Testis (tissue), 2 donors: ENCODE measurements at regions not wholly inside any gene's neighbourhood (a gene's known extent, or its start where the extent isn't known, plus 50 kb on each side); places are given as distances from the start of the nearest gene placed in this dataset.

Experiments used
- DNase-seq: peaks from one replicate; pipeline ENCODE4 v3.0.0-alpha.2; 2019
- H3K27ac ChIP-seq, 2 donors: fragments of 200-600 bp; sonication (generic); one replicate each; pipeline ENCODE4 v1.5.1; 2019
- H3K27me3 ChIP-seq: fragments of 200-600 bp; sonication (generic); one replicate; pipeline ENCODE4 v1.5.1; 2019
- H3K36me3 ChIP-seq: fragments of 200-600 bp; sonication (generic); one replicate; pipeline ENCODE4 v1.5.1; 2017; ENCODE audit warnings: low read depth; ENCODE audit errors: missing control alignments
- H3K4me1 ChIP-seq: fragments of 200-600 bp; sonication (generic); one replicate; pipeline ENCODE4 v1.5.1; 2019
- H3K4me3 ChIP-seq, 2 donors: fragments of 200-600 bp; sonication (generic); one replicate each; pipeline ENCODE4 v1.5.1; 2017 to 2019
- H3K9me3 ChIP-seq: fragments of 200-600 bp; sonication (generic); one replicate; pipeline ENCODE4 v1.5.1; 2017
- CTCF ChIP-seq, 3 experiments: fragments of 450-650 bp in 2 of 3; fragments of 200-600 bp in 1 of 3; sonication (generic) in 1 of 3; IDR thresholded peaks; one replicate each; pipeline ENCODE4 v1.5.1; 2016 to 2019; ENCODE audit warnings: antibody characterized with exemption in 3 of 3, mild to moderate bottlenecking in 2 of 3, moderate library complexity in 1 of 3
- POLR2A ChIP-seq: fragments of 450-650 bp; IDR thresholded peaks from one replicate; pipeline ENCODE4 v1.6.1; 2017; ENCODE audit warnings: antibody characterized with exemption, mild to moderate bottlenecking, moderate library complexity
- whole genome bisulfite sequencing, 2 donors: methylation state at CpG; one replicate each; pipeline ENCODE4 v1.1.5; 2018; 5-methylcytosine and 5-hydroxymethylcytosine counted together
- intact Hi-C: fragments of 100-400 bp; cut with DNase I; formaldehyde crosslinking; loops from one replicate; pipeline ENCODE4 v1.15.1; 2023; ENCODE audit warnings: low total_unique reads

GRCh38 chr9:13991395-13991794 lies 322.5 kb downstream of the NFIB start:
- no peak for DNase-seq
- 92 to 95% methylated on average over 1 of the region's 1 CpG for WGBS, 2 donors
- H3K27ac ChIP-seq, result no peak overlapping the region
- H3K36me3 ChIP-seq, result no peaks in the 10 kb centered on the region
- H3K4me1 ChIP-seq, result no peaks in the 10 kb centered on the region
- intact Hi-C loops, result no loop called here
- no peak overlapping the region for H3K4me3 ChIP-seq
- TF ChIP-seq CTCF (IDR thresholded peaks at IDR 0.05) (no peak), POLR2A (no peak)
- no peaks in the 10 kb centered on the region for H3K9me3 ChIP-seq
- no peaks in the 10 kb centered on the region for H3K27me3 ChIP-seq

DNA sequence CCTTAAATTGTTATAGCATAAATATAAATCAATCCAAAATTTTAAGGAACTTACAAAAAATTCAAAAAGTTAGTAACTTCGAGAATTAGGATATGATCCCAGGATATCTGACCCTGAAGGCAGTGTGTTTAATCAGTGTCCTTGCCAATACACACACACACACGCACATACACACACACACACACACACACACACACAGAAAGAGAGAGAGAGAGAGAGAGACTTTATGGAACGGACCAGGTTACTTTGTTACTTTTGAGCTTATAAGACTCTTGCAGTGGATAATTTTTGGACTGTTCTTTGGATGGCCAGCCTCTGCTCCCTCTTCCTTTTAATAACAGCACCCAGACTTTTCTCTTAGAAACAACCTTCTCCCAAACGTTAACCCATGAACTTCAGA lies 322.9 kb downstream of the NFIB start:
- TF ChIP-seq POLR2A (no peak), CTCF (IDR thresholded peaks at IDR 0.05) (no peak)
- H3K36me3 ChIP-seq, result no peaks in the 10 kb centered on the region
- H3K4me3 ChIP-seq, result no peak overlapping the region
- H3K27me3 ChIP-seq, result no peaks in the 10 kb centered on the region
- no peak overlapping the region for H3K27ac ChIP-seq
- no peaks in the 10 kb centered on the region for H3K4me1 ChIP-seq
- WGBS, 2 donors, result 38 to 40% methylated on average over 4 of the region's 4 CpGs
- no peaks in the 10 kb centered on the region for H3K9me3 ChIP-seq
- intact Hi-C loops, result no loop called here
- DNase-seq, result no peak

DNA sequence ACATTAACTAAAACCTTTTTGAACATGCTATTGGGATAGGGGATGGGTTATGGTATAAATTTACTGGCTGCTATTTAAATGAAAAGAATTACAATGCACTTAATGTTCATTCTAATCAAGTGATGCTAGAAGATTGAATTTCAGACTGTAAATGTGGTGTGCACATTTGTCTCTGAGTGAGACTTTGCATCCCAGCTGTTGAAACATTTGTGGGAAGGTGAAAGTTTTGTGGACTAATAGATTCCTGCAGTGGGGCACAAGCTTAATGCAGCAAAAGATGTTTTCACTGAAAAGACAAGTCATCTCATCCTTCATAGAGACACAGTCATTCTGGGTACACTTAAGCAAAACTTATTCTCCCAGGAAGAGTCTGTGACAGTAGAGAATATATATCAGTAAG lies 323.6 kb downstream of the NFIB start:
- TF ChIP-seq CTCF (IDR thresholded peaks at IDR 0.05), result no peak
- TF ChIP-seq POLR2A, result no peak
- intact Hi-C loops, result no loop called here
- H3K27me3 ChIP-seq, result no peaks in the 10 kb centered on the region
- no peak overlapping the region for H3K4me3 ChIP-seq
- H3K4me1 ChIP-seq, result no peaks in the 10 kb centered on the region
- DNase-seq, result no peak
- H3K36me3 ChIP-seq, result no peaks in the 10 kb centered on the region
- H3K27ac ChIP-seq, result no peak overlapping the region
- no peaks in the 10 kb centered on the region for H3K9me3 ChIP-seq

DNA sequence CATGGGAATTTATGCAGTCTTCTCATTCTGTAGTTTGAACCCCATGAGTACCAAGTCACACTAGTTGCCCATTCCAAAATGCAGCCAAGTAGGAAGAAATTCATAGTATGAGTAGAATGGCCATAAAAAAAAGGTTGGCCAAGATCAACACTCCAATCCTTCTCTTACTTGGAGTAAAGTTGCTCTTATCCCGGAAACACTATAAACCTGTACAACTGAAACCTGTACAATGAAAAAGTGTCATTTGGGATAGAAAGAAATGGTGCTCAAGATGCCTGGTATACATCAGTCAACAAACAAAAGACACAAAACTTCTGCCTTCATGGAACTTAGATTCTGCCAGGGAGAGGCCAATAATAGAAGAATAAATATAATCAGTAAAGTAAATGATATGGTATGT lies 325.0 kb downstream of the NFIB start:
- no peaks in the 10 kb centered on the region for H3K36me3 ChIP-seq
- TF ChIP-seq POLR2A, result no peak
- no peak for TF ChIP-seq CTCF (IDR thresholded peaks at IDR 0.05)
- no peak overlapping the region for H3K4me3 ChIP-seq
- no peaks in the 10 kb centered on the region for H3K4me1 ChIP-seq
- intact Hi-C loops, result no loop called here
- 80 to 98% methylated on average over 1 of the region's 1 CpG for WGBS, 2 donors
- no peaks in the 10 kb centered on the region for H3K27me3 ChIP-seq
- no peaks in the 10 kb centered on the region for H3K9me3 ChIP-seq
- DNase-seq, result no peak
- H3K27ac ChIP-seq, result no peak overlapping the region

GRCh38 chr9:13983607-13984006 lies 330.3 kb downstream of the NFIB start:
- no peaks in the 10 kb centered on the region for H3K36me3 ChIP-seq

More at GRCh38 chr9:13983607-13984006, 330.3 kb downstream of the NFIB start:
- 94 to 95% methylated on average over 4 of the region's 4 CpGs for WGBS, 2 donors
- no peak for DNase-seq
- intact Hi-C loops, result no loop called here
- H3K4me1 ChIP-seq, result no peaks in the 10 kb centered on the region
- no peak overlapping the region for H3K4me3 ChIP-seq
- no peak for TF ChIP-seq POLR2A
- no peak for TF ChIP-seq CTCF (IDR thresholded peaks at IDR 0.05)
- no peaks in the 10 kb centered on the region for H3K27me3 ChIP-seq
- H3K9me3 ChIP-seq, result no peaks in the 10 kb centered on the region
- H3K27ac ChIP-seq, result no peak overlapping the region
